Activated CD4-positive, alpha-beta T cell treated with anti-CD3 and anti-CD28 coated beads for 36 hours (primary cell): ENCODE measurements at regions not wholly inside any gene's neighbourhood (a gene's known extent, or its start where the extent isn't known, plus 50 kb on each side); places are given as distances from the start of the nearest gene placed in this dataset.

ENCODE experiments used
- ATAC-seq: fragments of 200-7000 bp; cut with Tn5 transposase; one replicate; pipeline ENCODE4 v1.10.0; 2021; ENCODE audit warnings: mild to moderate bottlenecking, moderate library complexity
- CTCF ChIA-PET: fragments of 350-600 bp; sonication (Branson Sonifier 250); formaldehyde crosslinking; loops from one replicate; lab custom pipeline; 2021; ENCODE audit warnings: antibody characterized with exemption; lab: Charles Lee
- POLR2A ChIA-PET: fragments of 350-600 bp; sonication (Branson Sonifier 250); formaldehyde crosslinking; loops from one replicate; lab custom pipeline; 2021; ENCODE audit warnings: antibody characterized with exemption, inconsistent platforms; lab: Charles Lee
- DNase-seq: peaks from one replicate; pipeline ENCODE4 v3.0.0-alpha.2; 2020
- H3K27ac Mint-ChIP-seq: one replicate; pipeline ENCODE4 v1.8.0; 2021; ENCODE audit warnings: mixed read lengths
- H3K27me3 Mint-ChIP-seq: one replicate; pipeline ENCODE4 v1.8.0; 2021; ENCODE audit warnings: mixed read lengths
- H3K36me3 Mint-ChIP-seq: one replicate; pipeline ENCODE4 v1.8.0; 2021; ENCODE audit warnings: low read depth, mixed read lengths
- H3K4me1 Mint-ChIP-seq: one replicate; pipeline ENCODE4 v1.8.0; 2021; ENCODE audit warnings: mixed read lengths
- H3K4me3 Mint-ChIP-seq: one replicate; pipeline ENCODE4 v1.8.0; 2021; ENCODE audit warnings: mild to moderate bottlenecking, moderate library complexity, mixed read lengths
- H3K9me3 Mint-ChIP-seq: one replicate; pipeline ENCODE4 v1.8.0; 2021; ENCODE audit warnings: low read depth, mixed read lengths
- intact Hi-C, 2 experiments: fragments of 100-400 bp; cut with DNase I in 1 of 2; cut with micrococcal nuclease in 1 of 2; formaldehyde crosslinking; loops; one replicate each; pipeline versions ENCODE4 v1.14.2 to v1.15.1; 2022 to 2024; cut with DNase I, micrococcal nuclease

GRCh38 chr1:56278061-56278460 lies 301.3 kb downstream of the PLPP3 start:
- H3K27me3 Mint-ChIP-seq, result peaks cover 2% of the 10 kb centered on the region
- DNase-seq (no peak), ATAC-seq (no peak)
- H3K27ac Mint-ChIP-seq, result no peak overlapping the region
- peaks cover 5% of the 10 kb centered on the region for H3K9me3 Mint-ChIP-seq
- H3K4me1 Mint-ChIP-seq, result no peaks in the 10 kb centered on the region
- ChIA-PET POLR2A (no interaction called here), CTCF (interaction anchor here (0.6 kb wide), 1 partner anchor 120 kb away, joined by 3 read pairs; no protein-coding TSS in a partner anchor)
- intact Hi-C loops, result no loop called here
- no peak overlapping the region for H3K4me3 Mint-ChIP-seq
- no peaks in the 10 kb centered on the region for H3K36me3 Mint-ChIP-seq

DNA sequence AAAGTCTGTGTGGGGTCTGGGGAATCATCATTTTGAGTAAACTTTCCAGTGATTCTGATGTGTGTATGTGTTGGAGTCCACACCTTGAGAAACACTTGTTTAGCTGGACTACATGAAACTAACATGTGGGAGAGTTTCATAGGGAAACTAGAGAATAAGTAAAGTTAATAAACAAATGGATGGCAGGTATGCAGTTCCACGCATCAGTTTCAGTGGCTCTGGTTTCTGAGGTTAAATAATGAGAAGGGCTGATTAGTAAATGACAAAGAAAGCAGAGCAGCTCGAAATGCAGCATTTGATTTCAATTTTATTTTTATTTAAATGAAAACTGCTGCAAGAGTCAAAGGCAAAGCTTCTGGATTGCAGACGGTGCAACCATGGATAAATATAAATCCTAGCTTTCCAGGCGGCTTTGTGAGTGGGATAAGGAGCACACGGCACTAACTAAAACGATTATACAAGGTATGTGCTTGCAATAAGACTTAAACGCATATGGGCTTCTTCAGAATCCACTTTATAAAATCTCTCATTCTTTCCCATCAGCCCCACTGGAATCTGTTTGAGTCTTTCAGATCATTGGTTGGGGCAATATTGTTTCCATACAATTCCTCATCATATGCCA lies 310.7 kb downstream of the PLPP3 start:
- peaks cover 3% of the 10 kb centered on the region for H3K27me3 Mint-ChIP-seq
- no peak for DNase-seq
- H3K27ac Mint-ChIP-seq, result no peak overlapping the region
- intact Hi-C loops, result no loop called here
- ChIA-PET POLR2A (no interaction called here), CTCF (no interaction called here)
- H3K36me3 Mint-ChIP-seq, result no peaks in the 10 kb centered on the region
- no peak for ATAC-seq
- no peak overlapping the region for H3K4me3 Mint-ChIP-seq
- no peaks in the 10 kb centered on the region for H3K4me1 Mint-ChIP-seq
- no peaks in the 10 kb centered on the region for H3K9me3 Mint-ChIP-seq

GRCh38 chr1:56267611-56268010 lies 311.8 kb downstream of the PLPP3 start:
- no peak for ATAC-seq
- Mint-ChIP-seq H3K9me3 (no peaks in the 10 kb centered on the region), H3K36me3 (no peaks in the 10 kb centered on the region), H3K4me1 (no peaks in the 10 kb centered on the region), H3K27ac (no peak overlapping the region), H3K27me3 (peaks cover 1% of the 10 kb centered on the region), H3K4me3 (no peak overlapping the region)
- CTCF ChIA-PET, result interaction anchor here (0.7 kb wide), 1 partner anchor 747 kb away, joined by 3 read pairs; no protein-coding TSS in a partner anchor
- DNase-seq, result no peak
- POLR2A ChIA-PET, result no interaction called here
- intact Hi-C loops, result no loop called here

DNA sequence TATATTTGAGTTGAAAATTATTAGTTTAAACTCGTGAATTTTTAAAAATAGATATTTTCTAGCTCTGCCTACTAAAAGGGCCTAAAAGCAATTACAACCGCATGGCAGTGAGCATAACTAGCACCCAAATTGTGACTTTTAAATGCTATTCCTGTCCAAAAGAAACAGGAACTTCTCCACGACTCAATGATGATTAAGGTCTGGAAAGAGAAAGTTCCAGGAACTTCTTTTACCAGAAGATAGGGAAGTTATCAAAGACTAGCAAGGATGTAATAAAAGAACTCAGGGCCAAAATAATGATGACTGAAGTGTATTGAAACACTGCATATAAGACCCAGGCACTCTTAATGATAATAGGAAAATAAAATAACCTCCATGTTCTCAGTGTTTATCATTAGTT lies 313.0 kb downstream of the PLPP3 start:
- H3K4me3 Mint-ChIP-seq, result no peak overlapping the region
- no peaks in the 10 kb centered on the region for H3K9me3 Mint-ChIP-seq
- H3K4me1 Mint-ChIP-seq, result no peaks in the 10 kb centered on the region
- ChIA-PET CTCF (no interaction called here), POLR2A (no interaction called here)
- DNase-seq (no peak), ATAC-seq (no peak)
- peaks cover 1% of the 10 kb centered on the region for H3K27me3 Mint-ChIP-seq
- H3K36me3 Mint-ChIP-seq, result no peaks in the 10 kb centered on the region
- H3K27ac Mint-ChIP-seq, result no peak overlapping the region
- intact Hi-C loops, result no loop called here

GRCh38 chr1:56265216-56265615 lies 314.1 kb downstream of the PLPP3 start:
- H3K9me3 Mint-ChIP-seq, result no peaks in the 10 kb centered on the region
- H3K27ac Mint-ChIP-seq, result no peak overlapping the region
- H3K36me3 Mint-ChIP-seq, result no peaks in the 10 kb centered on the region
- no peak overlapping the region for H3K4me3 Mint-ChIP-seq
- peaks cover 1% of the 10 kb centered on the region for H3K27me3 Mint-ChIP-seq
- intact Hi-C loops, result no loop called here
- ChIA-PET CTCF (no interaction called here), POLR2A (no interaction called here)
- no peak for DNase-seq
- no peaks in the 10 kb centered on the region for H3K4me1 Mint-ChIP-seq
- no peak for ATAC-seq

- ChIA-PET CTCF (no interaction called here), POLR2A (no interaction called here)
- Mint-ChIP-seq H3K4me3 (no peak overlapping the region), H3K27ac (no peak overlapping the region), H3K9me3 (peaks cover 2% of the 10 kb centered on the region), H3K27me3 (peaks cover 1% of the 10 kb centered on the region), H3K4me1 (no peaks in the 10 kb centered on the region), H3K36me3 (no peaks in the 10 kb centered on the region)
- ATAC-seq, result no peak
- DNase-seq, result no peak
- intact Hi-C loops, result no loop called here
Observed at GRCh38 chr1:56263908-56264307, 315.5 kb downstream of the PLPP3 start.

DNA sequence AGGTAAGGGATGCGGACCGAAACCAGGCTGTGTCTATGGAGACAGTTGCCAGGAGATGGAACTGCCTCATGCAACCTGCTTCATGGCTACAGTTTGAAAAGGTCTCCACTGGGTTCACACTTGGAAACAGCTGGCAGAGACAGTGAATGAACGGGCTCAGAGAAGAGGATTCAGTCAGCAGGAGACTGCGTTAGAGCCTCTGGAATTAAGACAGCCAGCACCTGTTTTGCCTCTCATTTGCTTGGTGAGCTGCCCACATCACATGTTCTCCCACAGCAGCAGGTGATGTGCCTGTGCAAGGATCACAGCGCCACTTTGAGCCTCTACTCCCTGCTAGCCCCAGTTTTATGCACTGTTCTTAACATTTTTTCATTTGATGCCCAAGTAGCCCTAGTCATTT lies 321.0 kb downstream of the PLPP3 start:
- no peaks in the 10 kb centered on the region for H3K27me3 Mint-ChIP-seq
- H3K36me3 Mint-ChIP-seq, result no peaks in the 10 kb centered on the region
- CTCF ChIA-PET, result no interaction called here
- no peak for ATAC-seq
- H3K4me1 Mint-ChIP-seq, result no peaks in the 10 kb centered on the region
- peaks cover 2% of the 10 kb centered on the region for H3K9me3 Mint-ChIP-seq
- H3K27ac Mint-ChIP-seq, result no peak overlapping the region
- no peak for DNase-seq
- intact Hi-C loops, result no loop called here
- POLR2A ChIA-PET, result no interaction called here
- H3K4me3 Mint-ChIP-seq, result no peak overlapping the region

DNA sequence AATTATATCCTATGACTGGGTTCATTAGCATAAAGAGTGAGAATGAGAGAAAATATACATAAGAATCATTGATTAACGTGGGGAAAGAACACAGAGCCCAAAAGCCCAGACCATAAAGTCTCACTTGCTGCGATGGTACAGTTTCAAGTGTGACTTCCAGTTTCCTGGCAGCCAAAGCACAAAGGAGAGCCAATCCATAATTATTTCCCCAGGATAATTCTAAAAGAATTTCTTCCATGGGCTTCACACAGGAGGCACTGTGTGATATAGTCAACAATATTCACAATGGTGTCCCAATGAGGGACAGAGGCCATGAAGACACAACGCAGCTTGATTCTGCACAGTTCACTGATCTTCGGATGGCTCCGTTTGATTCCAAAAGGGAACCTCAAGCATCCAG lies 321.6 kb downstream of the PLPP3 start:
- ChIA-PET CTCF (no interaction called here), POLR2A (no interaction called here)
- DNase-seq, result no peak
- no peaks in the 10 kb centered on the region for H3K27me3 Mint-ChIP-seq
- no peak overlapping the region for H3K4me3 Mint-ChIP-seq
- no peaks in the 10 kb centered on the region for H3K36me3 Mint-ChIP-seq
- intact Hi-C loops, result no loop called here
- no peak overlapping the region for H3K27ac Mint-ChIP-seq
- no peak for ATAC-seq
- peaks cover 2% of the 10 kb centered on the region for H3K9me3 Mint-ChIP-seq
- H3K4me1 Mint-ChIP-seq, result no peaks in the 10 kb centered on the region

GRCh38 chr1:56256153-56257000 lies 323.0 kb downstream of the PLPP3 start:
- H3K4me1 Mint-ChIP-seq, result no peaks in the 10 kb centered on the region
- POLR2A ChIA-PET, result no interaction called here

DNA sequence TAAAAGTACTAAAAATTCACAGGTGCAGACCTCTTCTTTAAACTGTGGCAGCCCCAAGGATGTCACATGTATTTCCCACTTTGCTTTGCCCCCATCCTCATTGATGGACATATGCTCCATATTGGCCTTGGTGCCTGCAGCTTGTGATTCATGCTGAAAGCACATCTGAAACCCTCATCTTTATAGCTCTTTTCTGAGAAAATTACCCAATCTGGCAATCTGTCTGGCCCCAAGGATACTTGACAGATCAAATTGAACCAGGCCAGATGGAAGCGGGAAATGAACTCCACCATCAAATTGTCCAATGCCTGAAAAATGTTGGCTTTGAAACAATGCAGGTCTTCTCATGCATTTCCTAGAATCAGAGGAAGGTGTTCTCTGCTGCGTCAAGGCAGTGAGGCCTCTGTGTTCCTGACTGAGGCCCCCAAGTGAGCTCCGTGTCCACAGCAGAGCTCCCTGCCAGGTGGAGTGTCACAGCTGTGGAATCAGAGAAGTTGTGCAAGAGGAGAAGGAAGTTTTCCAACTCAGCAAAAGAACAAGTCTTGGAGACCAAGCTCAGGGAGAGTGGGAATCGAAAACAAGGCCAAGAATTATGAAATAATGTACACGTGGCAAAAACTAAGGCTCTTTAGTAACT lies 323.7 kb downstream of the PLPP3 start:
- Mint-ChIP-seq H3K4me3 (no peak overlapping the region), H3K27ac (no peak overlapping the region), H3K27me3 (no peaks in the 10 kb centered on the region), H3K36me3 (no peaks in the 10 kb centered on the region), H3K9me3 (peaks cover 2% of the 10 kb centered on the region), H3K4me1 (no peaks in the 10 kb centered on the region)
- intact Hi-C loops, result no loop called here
- DNase-seq (no peak), ATAC-seq (no peak)
- ChIA-PET POLR2A (no interaction called here), CTCF (no interaction called here)

More at GRCh38 chr1:56256153-56257000, 323.0 kb downstream of the PLPP3 start:
- ATAC-seq (no peak), DNase-seq (no peak)
- H3K27ac Mint-ChIP-seq, result no peak overlapping the region
- H3K36me3 Mint-ChIP-seq, result no peaks in the 10 kb centered on the region
- H3K9me3 Mint-ChIP-seq, result peaks cover 2% of the 10 kb centered on the region
- CTCF ChIA-PET, result no interaction called here
- intact Hi-C loops, result no loop called here
- H3K27me3 Mint-ChIP-seq, result no peaks in the 10 kb centered on the region
- H3K4me3 Mint-ChIP-seq, result no peak overlapping the region

GRCh38 chr1:56254130-56254529 lies 325.2 kb downstream of the PLPP3 start:
- Mint-ChIP-seq H3K4me1 (no peaks in the 10 kb centered on the region), H3K9me3 (no peaks in the 10 kb centered on the region), H3K27me3 (no peaks in the 10 kb centered on the region), H3K27ac (no peak overlapping the region), H3K4me3 (no peak overlapping the region), H3K36me3 (no peaks in the 10 kb centered on the region)
- ChIA-PET POLR2A (no interaction called here), CTCF (no interaction called here)
- DNase-seq (no peak), ATAC-seq (no peak)
- intact Hi-C loops, result no loop called here

GRCh38 chr1:56250809-56251208 lies 328.6 kb downstream of the PLPP3 start:
- no peaks in the 10 kb centered on the region for H3K27me3 Mint-ChIP-seq
- POLR2A ChIA-PET, result no interaction called here
- intact Hi-C loops, result no loop called here
- no peak for DNase-seq
- ATAC-seq, result no peak
- H3K36me3 Mint-ChIP-seq, result no peaks in the 10 kb centered on the region
- H3K9me3 Mint-ChIP-seq, result no peaks in the 10 kb centered on the region
- CTCF ChIA-PET, result no interaction called here
- H3K27ac Mint-ChIP-seq, result no peak overlapping the region
- H3K4me1 Mint-ChIP-seq, result no peaks in the 10 kb centered on the region
- no peak overlapping the region for H3K4me3 Mint-ChIP-seq
